Thyroid gland (tissue), 4 donors: ENCODE measurements at regions not wholly inside any gene's neighbourhood (a gene's known extent, or its start where the extent isn't known, plus 50 kb on each side); places are given as distances from the start of the nearest gene placed in this dataset.

ENCODE experiments used
- DNase-seq, 2 donors: peaks; one replicate each; pipeline ENCODE4 v3.0.0-alpha.2; 2019
- H3K27ac ChIP-seq, 3 donors: fragments of 200-600 bp; sonication (generic); 1 replicate in 2 of 3; 2 replicates in 1 of 3; pipeline ENCODE4 v1.5.1; 2016 to 2019; ENCODE audit warnings: mild to moderate bottlenecking in 1 of 3, moderate library complexity in 1 of 3
- H3K27me3 ChIP-seq: fragments of 200-600 bp; sonication (generic); one replicate; pipeline ENCODE4 v1.5.1; 2019
- H3K36me3 ChIP-seq, 2 donors: fragments of 200-600 bp; sonication (generic); one replicate each; pipeline ENCODE4 v1.5.1; 2016 to 2019
- H3K4me1 ChIP-seq, 2 donors: fragments of 200-600 bp; sonication (generic); one replicate each; pipeline ENCODE4 v1.5.1; 2017 to 2019
- H3K4me3 ChIP-seq, 3 donors: fragments of 200-600 bp; sonication (generic); replicated peaks in 1 of 3; 1 replicate in 2 of 3; 2 replicates in 1 of 3; pipeline ENCODE4 v1.5.1; 2016; ENCODE audit warnings: mild to moderate bottlenecking in 1 of 3
- H3K9me3 ChIP-seq: fragments of 200-600 bp; sonication (generic); one replicate; pipeline ENCODE4 v1.5.1; 2017
- POLR2A ChIP-seq, 2 donors: fragments of 450-650 bp; IDR thresholded peaks; one replicate each; pipeline ENCODE4 v1.6.1; 2017; ENCODE audit warnings: antibody characterized with exemption in 2 of 2, mild to moderate bottlenecking in 2 of 2, moderate library complexity in 1 of 2
- WGBS, 2 donors: methylation state at CpG; one replicate each; pipeline ENCODE4 v1.1.5; 2017; 5-methylcytosine and 5-hydroxymethylcytosine counted together
- intact Hi-C: fragments of 100-400 bp; cut with DNase I; formaldehyde crosslinking; loops from one replicate; pipeline ENCODE4 v1.15.1; 2023
- TF ChIP-seq, protein P1 (sequence below), 6 experiments: fragments of 200-600 bp in 3 of 6; fragments of 450-650 bp in 3 of 6; sonication (generic) in 3 of 6; IDR thresholded peaks; one replicate each; pipeline ENCODE4 v1.5.1; 2016 to 2019; ENCODE audit warnings: antibody characterized with exemption in 6 of 6, mild to moderate bottlenecking in 2 of 6, inconsistent platforms in 1 of 6, moderate library complexity in 1 of 6

DNA sequence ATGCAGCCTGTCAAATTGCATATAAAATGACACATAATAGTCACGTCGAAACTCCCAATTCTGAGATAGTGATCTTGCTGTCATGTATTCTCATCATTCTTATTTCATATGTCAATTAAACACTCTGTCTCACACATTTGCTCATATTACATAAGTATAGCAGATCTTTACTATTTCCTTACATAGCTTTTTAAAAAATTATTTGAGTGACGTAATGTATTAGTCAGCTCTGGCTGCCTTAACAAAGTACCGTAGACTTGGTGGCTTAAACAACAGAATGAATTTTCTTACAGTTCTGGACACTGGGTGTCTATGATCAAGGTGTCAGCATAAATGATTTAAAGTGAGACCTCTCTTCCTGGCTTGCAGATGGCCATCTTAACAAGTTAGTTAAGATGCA, 1032.3 kb upstream of the NRXN1 start:
- TF ChIP-seq, protein P1, sequence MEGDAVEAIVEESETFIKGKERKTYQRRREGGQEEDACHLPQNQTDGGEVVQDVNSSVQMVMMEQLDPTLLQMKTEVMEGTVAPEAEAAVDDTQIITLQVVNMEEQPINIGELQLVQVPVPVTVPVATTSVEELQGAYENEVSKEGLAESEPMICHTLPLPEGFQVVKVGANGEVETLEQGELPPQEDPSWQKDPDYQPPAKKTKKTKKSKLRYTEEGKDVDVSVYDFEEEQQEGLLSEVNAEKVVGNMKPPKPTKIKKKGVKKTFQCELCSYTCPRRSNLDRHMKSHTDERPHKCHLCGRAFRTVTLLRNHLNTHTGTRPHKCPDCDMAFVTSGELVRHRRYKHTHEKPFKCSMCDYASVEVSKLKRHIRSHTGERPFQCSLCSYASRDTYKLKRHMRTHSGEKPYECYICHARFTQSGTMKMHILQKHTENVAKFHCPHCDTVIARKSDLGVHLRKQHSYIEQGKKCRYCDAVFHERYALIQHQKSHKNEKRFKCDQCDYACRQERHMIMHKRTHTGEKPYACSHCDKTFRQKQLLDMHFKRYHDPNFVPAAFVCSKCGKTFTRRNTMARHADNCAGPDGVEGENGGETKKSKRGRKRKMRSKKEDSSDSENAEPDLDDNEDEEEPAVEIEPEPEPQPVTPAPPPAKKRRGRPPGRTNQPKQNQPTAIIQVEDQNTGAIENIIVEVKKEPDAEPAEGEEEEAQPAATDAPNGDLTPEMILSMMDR (IDR thresholded peaks at IDR 0.05), result no peak
- no peak for TF ChIP-seq POLR2A (IDR thresholded peaks at IDR 0.05)
- no peaks in the 10 kb centered on the region for H3K4me1 ChIP-seq
- H3K9me3 ChIP-seq, result no peaks in the 10 kb centered on the region
- H3K27ac ChIP-seq, result no peak overlapping the region
- H3K36me3 ChIP-seq, result no peaks in the 10 kb centered on the region
- intact Hi-C loops, result no loop called here
- 94 to 97% methylated on average over 4 of the region's 4 CpGs for WGBS, 2 donors
- no peaks in the 10 kb centered on the region for H3K27me3 ChIP-seq
- no peak overlapping the region for H3K4me3 ChIP-seq
- DNase-seq, result no peak

DNA sequence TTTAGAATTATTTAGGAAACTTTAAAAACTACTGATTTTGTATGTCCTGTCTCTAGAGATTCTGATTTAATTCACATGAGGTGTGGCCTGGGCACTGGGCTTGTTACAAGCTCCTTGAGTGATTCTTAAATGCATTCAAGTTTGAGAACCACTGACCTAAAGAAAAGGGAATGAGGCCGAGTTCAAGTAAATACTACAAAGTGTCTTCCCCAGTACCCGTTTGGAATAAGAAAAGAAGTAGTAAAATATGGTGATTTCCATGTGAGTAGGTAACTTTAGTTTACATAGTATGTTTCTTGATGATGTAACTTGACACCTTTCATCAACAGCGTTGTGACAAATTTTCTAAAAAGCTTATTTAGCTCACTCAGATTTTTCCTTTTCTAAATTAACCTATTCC, 1022.9 kb upstream of the NRXN1 start:
- H3K36me3 ChIP-seq, result no peaks in the 10 kb centered on the region
- H3K4me1 ChIP-seq, result no peaks in the 10 kb centered on the region
- no peak for DNase-seq
- H3K9me3 ChIP-seq, result no peaks in the 10 kb centered on the region
- no peak for TF ChIP-seq POLR2A (IDR thresholded peaks at IDR 0.05)
- TF ChIP-seq, protein P1 (IDR thresholded peaks at IDR 0.05), result no peak
- no peak overlapping the region for H3K27ac ChIP-seq
- 40 to 42% methylated on average over 3 of the region's 3 CpGs for WGBS, 2 donors
- intact Hi-C loops, result no loop called here
- H3K27me3 ChIP-seq, result no peaks in the 10 kb centered on the region
- no peak overlapping the region for H3K4me3 ChIP-seq

DNA sequence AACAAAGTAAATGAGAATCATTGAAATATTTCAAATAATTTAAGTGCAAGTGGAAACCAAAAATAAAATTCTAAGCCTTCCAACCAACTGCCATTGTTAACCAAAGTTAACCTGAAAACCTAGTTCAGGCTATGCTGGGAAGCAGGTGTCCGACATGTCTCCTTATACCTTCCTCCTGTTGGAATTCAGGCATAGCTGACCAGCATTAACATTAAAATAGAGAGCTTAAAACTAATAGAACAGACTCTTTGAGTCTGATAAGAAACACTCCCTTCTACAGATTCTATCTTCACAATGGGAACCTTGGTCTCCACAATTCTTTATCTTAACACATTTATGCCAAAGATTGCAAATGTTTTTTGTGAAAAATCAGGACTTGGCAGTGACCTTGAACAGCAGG, 1004.9 kb upstream of the NRXN1 start:
- Histone ChIP-seq H3K4me3 (no peak overlapping the region), H3K27me3 (no peaks in the 10 kb centered on the region), H3K36me3 (no peaks in the 10 kb centered on the region), H3K9me3 (no peaks in the 10 kb centered on the region), H3K27ac (no peak overlapping the region), H3K4me1 (no peaks in the 10 kb centered on the region)
- no peak for DNase-seq
- TF ChIP-seq, protein P1 (IDR thresholded peaks at IDR 0.05), result no peak
- no peak for TF ChIP-seq POLR2A (IDR thresholded peaks at IDR 0.05)
- intact Hi-C loops, result no loop called here
- WGBS, 2 donors, result 81 to 86% methylated on average over 1 of the region's 1 CpG

DNA sequence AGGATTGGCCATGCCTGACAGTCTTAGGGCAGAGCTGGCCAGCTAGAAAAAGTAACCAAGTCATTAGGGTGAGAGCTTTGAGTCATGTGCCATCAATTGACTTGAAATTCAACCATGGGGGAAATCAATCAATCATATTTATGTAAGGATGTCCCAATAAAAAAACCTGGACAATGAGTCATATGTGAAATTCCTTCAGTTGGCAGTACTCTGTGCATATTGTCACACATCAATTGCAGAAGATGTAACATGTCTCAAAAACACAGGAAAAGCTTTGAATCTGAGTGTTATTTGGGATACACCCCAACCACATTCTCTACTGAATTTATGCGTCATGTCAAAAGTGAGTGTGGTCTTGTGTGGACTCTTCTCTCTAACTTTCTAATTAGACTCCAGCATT, 1004.1 kb upstream of the NRXN1 start:
- no peaks in the 10 kb centered on the region for H3K36me3 ChIP-seq
- no peak for TF ChIP-seq POLR2A (IDR thresholded peaks at IDR 0.05)
- TF ChIP-seq, protein P1 (IDR thresholded peaks at IDR 0.05), result no peak
- H3K4me1 ChIP-seq, result no peaks in the 10 kb centered on the region
- H3K27me3 ChIP-seq, result no peaks in the 10 kb centered on the region
- H3K27ac ChIP-seq, result no peak overlapping the region
- H3K9me3 ChIP-seq, result no peaks in the 10 kb centered on the region
- DNase-seq, result no peak
- intact Hi-C loops, result no loop called here
- 92 to 97% methylated on average over 1 of the region's 1 CpG for WGBS, 2 donors
- no peak overlapping the region for H3K4me3 ChIP-seq

DNA sequence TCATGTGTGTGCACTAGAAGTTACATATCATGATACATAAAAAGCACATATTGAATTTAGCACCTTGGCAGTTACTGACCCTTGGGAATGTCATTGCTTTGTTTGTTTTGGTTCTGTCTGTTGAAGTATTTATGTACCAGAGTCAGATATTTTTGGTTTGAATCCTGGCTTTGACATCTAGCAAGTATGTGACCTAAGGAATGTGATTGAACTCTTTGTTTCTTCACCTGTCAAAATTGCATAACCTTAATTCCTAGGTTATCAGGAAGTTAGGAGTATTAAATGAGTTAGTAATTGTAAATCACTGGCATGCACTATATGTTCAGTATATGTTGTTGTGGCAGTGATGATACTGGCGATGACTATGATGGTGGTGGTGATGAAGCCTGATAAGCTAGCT, 1003.5 kb upstream of the NRXN1 start:
- no peaks in the 10 kb centered on the region for H3K9me3 ChIP-seq
- no peaks in the 10 kb centered on the region for H3K4me1 ChIP-seq
- no peak for DNase-seq
- intact Hi-C loops, result no loop called here
- TF ChIP-seq POLR2A (IDR thresholded peaks at IDR 0.05), result no peak
- TF ChIP-seq, protein P1 (IDR thresholded peaks at IDR 0.05), result no peak
- 90 to 96% methylated on average over 1 of the region's 1 CpG for WGBS, 2 donors
- H3K27ac ChIP-seq, result no peak overlapping the region
- no peaks in the 10 kb centered on the region for H3K36me3 ChIP-seq
- H3K27me3 ChIP-seq, result no peaks in the 10 kb centered on the region
- no peak overlapping the region for H3K4me3 ChIP-seq
